RWPE2 (cell line): ENCODE measurements at regions not wholly inside any gene's neighbourhood (a gene's known extent, or its start where the extent isn't known, plus 50 kb on each side); places are given as distances from the start of the nearest gene placed in this dataset.
A peak's percentile ranks its signal among the peaks of the same experiment; 100 is the strongest.
"Not testable (repeated sequence)": the region's sequence is repeated elsewhere in the genome, so short reads cannot be mapped to it uniquely, and the experiment has no call there.

Experiments
- ATAC-seq: fragments of 200-7000 bp; cut with Tn5 transposase; 3 replicates; pipeline ENCODE4 v1.9.1; 2021; ENCODE audit warnings: low read depth
- DNase-seq: peaks from one replicate; pipeline ENCODE4 v3.0.0-alpha.2; 2020; ENCODE audit warnings: low spot score
- H3K27ac ChIP-seq: fragments of 450-650 bp; 2 replicates; pipeline ENCODE4 v1.5.1; 2017; ENCODE audit warnings: mild to moderate bottlenecking; ENCODE audit not compliant: poor library complexity, severe bottlenecking
- H3K27me3 ChIP-seq: fragments of 250-450 bp; sonication (Bioruptor Pico); 2 replicates; pipeline ENCODE4 v1.5.1; 2021; ENCODE audit warnings: mild to moderate bottlenecking, moderate library complexity; ENCODE audit not compliant: insufficient read depth, poor library complexity, severe bottlenecking
- H3K36me3 ChIP-seq: fragments of 250-450 bp; sonication (Bioruptor Pico); 2 replicates; pipeline ENCODE4 v1.5.1; 2020; ENCODE audit warnings: low read depth, mild to moderate bottlenecking, moderate library complexity
- H3K4me1 ChIP-seq: fragments of 250-450 bp; sonication (Bioruptor Pico); 2 replicates; pipeline ENCODE4 v1.5.1; 2021; ENCODE audit warnings: mild to moderate bottlenecking, moderate library complexity; ENCODE audit not compliant: insufficient read depth, poor library complexity, severe bottlenecking
- H3K4me3 ChIP-seq: fragments of 250-450 bp; sonication (Bioruptor Pico); 2 replicates; pipeline ENCODE4 v1.5.1; 2021; ENCODE audit warnings: mild to moderate bottlenecking, moderate library complexity; ENCODE audit not compliant: severe bottlenecking
- H3K9me3 ChIP-seq: fragments of 250-450 bp; sonication (Bioruptor Pico); 2 replicates; pipeline ENCODE4 v1.5.1; 2021; ENCODE audit warnings: mild to moderate bottlenecking, moderate library complexity; ENCODE audit not compliant: severe bottlenecking
- TF ChIP-seq, protein P1 (sequence below): fragments of 450-650 bp; IDR thresholded peaks from one replicate; pipeline ENCODE4 v1.5.1; 2017; ENCODE audit warnings: mild to moderate bottlenecking, moderate library complexity; ENCODE audit not compliant: poor library complexity, severe bottlenecking

GRCh38 chrX:78573630-78574029 lies 85.5 kb downstream of the RTL3 start:
- no peak for ATAC-seq
- H3K36me3 ChIP-seq: no peaks in the 10 kb centered on the region
- DNase-seq: no peak
- no peak overlapping the region for H3K4me3 ChIP-seq
- H3K9me3 ChIP-seq: no peaks in the 10 kb centered on the region
- H3K4me1 ChIP-seq: no peaks in the 10 kb centered on the region
- H3K27ac ChIP-seq: no peak overlapping the region
- no peaks in the 10 kb centered on the region for H3K27me3 ChIP-seq
- TF ChIP-seq, protein P1, sequence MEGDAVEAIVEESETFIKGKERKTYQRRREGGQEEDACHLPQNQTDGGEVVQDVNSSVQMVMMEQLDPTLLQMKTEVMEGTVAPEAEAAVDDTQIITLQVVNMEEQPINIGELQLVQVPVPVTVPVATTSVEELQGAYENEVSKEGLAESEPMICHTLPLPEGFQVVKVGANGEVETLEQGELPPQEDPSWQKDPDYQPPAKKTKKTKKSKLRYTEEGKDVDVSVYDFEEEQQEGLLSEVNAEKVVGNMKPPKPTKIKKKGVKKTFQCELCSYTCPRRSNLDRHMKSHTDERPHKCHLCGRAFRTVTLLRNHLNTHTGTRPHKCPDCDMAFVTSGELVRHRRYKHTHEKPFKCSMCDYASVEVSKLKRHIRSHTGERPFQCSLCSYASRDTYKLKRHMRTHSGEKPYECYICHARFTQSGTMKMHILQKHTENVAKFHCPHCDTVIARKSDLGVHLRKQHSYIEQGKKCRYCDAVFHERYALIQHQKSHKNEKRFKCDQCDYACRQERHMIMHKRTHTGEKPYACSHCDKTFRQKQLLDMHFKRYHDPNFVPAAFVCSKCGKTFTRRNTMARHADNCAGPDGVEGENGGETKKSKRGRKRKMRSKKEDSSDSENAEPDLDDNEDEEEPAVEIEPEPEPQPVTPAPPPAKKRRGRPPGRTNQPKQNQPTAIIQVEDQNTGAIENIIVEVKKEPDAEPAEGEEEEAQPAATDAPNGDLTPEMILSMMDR: no peak

DNA sequence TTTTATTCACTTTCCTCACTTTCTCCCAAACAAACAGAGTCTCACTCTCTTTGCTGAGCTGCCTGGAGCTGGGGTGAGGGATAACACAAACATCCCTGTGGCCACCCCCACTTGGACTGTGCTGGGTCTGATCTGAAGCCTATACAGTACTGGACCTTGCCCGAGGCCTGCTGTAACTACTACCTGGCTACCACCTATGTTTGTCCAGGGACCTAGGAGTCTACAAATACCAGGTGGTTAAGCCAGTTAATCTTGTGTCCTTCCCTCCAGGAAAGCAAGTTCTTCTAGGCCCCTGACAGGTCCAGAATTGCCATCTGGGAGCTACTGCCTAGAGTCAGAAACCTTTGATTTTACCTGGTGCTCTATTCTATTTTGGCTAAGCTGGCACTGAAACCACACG lies 87.3 kb downstream of the RTL3 start:
- ATAC-seq (no peak), DNase-seq (no peak)
- H3K4me1 ChIP-seq: no peaks in the 10 kb centered on the region
- TF ChIP-seq, protein P1: no peak
- H3K4me3 ChIP-seq: no peak overlapping the region
- no peak overlapping the region for H3K27ac ChIP-seq
- no peaks in the 10 kb centered on the region for H3K36me3 ChIP-seq
- H3K27me3 ChIP-seq: no peaks in the 10 kb centered on the region
- H3K9me3 ChIP-seq: no peaks in the 10 kb centered on the region

DNA sequence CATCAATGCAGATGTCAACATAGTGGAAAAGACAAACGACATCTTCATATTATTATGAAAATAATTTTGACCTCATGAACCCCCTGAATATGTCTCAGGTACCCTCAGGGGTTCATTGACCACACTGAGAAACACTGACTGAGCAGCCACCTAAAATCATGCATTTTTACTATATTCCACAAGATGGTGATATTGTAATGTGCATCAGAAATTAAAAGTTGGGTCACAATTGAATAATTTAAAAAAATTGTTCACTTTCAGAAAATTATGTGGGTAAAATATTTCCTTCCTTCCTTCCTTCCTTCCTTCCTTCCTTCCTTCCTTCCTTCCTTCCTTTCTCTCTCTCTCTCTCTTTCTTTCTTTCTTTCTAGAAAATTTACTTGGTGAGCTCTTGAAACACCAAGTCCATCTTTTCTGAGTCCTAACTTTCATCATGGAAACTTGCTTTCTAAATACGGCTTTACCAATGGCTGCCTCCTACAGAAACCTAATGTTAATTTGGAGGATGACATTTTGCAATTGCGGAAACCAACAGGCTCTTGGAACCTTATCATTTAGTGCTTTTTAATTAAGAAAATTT lies 103.6 kb downstream of the RTL3 start:
- Histone ChIP-seq H3K4me1 (no peaks in the 10 kb centered on the region), H3K36me3 (no peaks in the 10 kb centered on the region), H3K9me3 (no peaks in the 10 kb centered on the region), H3K27ac (no peak overlapping the region), H3K27me3 (no peaks in the 10 kb centered on the region), H3K4me3 (no peak overlapping the region)
- TF ChIP-seq, protein P1: peak; percentile 30
- no peak for DNase-seq
- no peak for ATAC-seq

- ATAC-seq, H3K36me3 ChIP-seq, H3K4me3 ChIP-seq, H3K27ac ChIP-seq, DNase-seq, H3K4me1 ChIP-seq, H3K27me3 ChIP-seq, H3K9me3 ChIP-seq: not testable (repeated sequence)
Observed at GRCh38 chrX:78552628-78553027, 106.5 kb downstream of the RTL3 start.

GRCh38 chrX:78548012-78548411 lies 111.1 kb downstream of the RTL3 start:
- ATAC-seq: no peak
- H3K27ac ChIP-seq: no peak overlapping the region
- H3K9me3 ChIP-seq: no peaks in the 10 kb centered on the region
- no peak overlapping the region for H3K4me3 ChIP-seq
- no peak for DNase-seq
- TF ChIP-seq, protein P1: no peak
- no peaks in the 10 kb centered on the region for H3K4me1 ChIP-seq
- no peaks in the 10 kb centered on the region for H3K27me3 ChIP-seq
- H3K36me3 ChIP-seq: no peaks in the 10 kb centered on the region
